NT2/D1 (cell line): ENCODE measurements at regions not wholly inside any gene's neighbourhood (a gene's known extent, or its start where the extent isn't known, plus 50 kb on each side); places are given as distances from the start of the nearest gene placed in this dataset.

Experiments used
- SUZ12 ChIP-seq: IDR thresholded peaks from 2 replicates; pipeline ENCODE4 v1.6.1; 2011; ENCODE audit not compliant: insufficient read length, insufficient read depth; ENCODE audit errors: extremely low read depth
- ZNF274 ChIP-seq: IDR thresholded peaks from 2 replicates; pipeline ENCODE4 v1.6.1; 2011; ENCODE audit warnings: mild to moderate bottlenecking, low read depth, low read length

- TF ChIP-seq SUZ12 (no peak), ZNF274 (no peak)
These were observed 157.5 kb downstream of the PIK3R1 start for GRCh38 chr5:68373050-68373449.
